A549 (cell line): ENCODE measurements at regions not wholly inside any gene's neighbourhood (a gene's known extent, or its start where the extent isn't known, plus 50 kb on each side); places are given as distances from the start of the nearest gene placed in this dataset.

Source experiments
- CTCF ChIP-seq: fragments of >200 bp; sonication (Bioruptor Twin); formaldehyde crosslinking; IDR thresholded peaks from 3 replicates; pipeline ENCODE4 v1.5.1; 2016
- FOSL2 ChIP-seq, 2 experiments: fragments of 450-650 bp in 1 of 2; fragments of >200 bp in 1 of 2; sonication (Bioruptor Twin) in 1 of 2; formaldehyde crosslinking; IDR thresholded peaks; 2 replicates each; pipeline versions ENCODE4 v1.5.0 to v1.6.1; 2016 to 2020; ENCODE audit warnings: mild to moderate bottlenecking in 1 of 2, moderate library complexity in 1 of 2
- MAFK ChIP-seq: fragments of 450-650 bp; IDR thresholded peaks from 2 replicates; pipeline ENCODE4 v1.6.1; 2014; ENCODE audit not compliant: partially characterized antibody
- POLR2AphosphoS2 ChIP-seq: conservative IDR thresholded peaks from 2 replicates; pipeline ENCODE4 v1.6.1; 2012; ENCODE audit warnings: low read length, improper control_type of control experiment, inconsistent platforms
- RAD21 ChIP-seq, 2 experiments: fragments of >200 bp in 1 of 2; sonication (Bioruptor Twin) in 1 of 2; formaldehyde crosslinking in 1 of 2; IDR thresholded peaks in 1 of 2; conservative IDR thresholded peaks in 1 of 2; 2 replicates in 1 of 2; 3 replicates in 1 of 2; pipeline ENCODE4 v1.6.1; 2012 to 2018; ENCODE audit warnings: inconsistent platforms in 1 of 2
- TP53 ChIP-seq: fragments of 250-450 bp; sonication (Bioruptor Pico); IDR thresholded peaks from 2 replicates; pipeline ENCODE4 v1.5.0; 2021; ENCODE audit warnings: mild to moderate bottlenecking, moderate library complexity
- TF ChIP-seq, protein P1 (sequence below): IDR thresholded peaks from 2 replicates; pipeline ENCODE4 v1.6.1; 2012

DNA sequence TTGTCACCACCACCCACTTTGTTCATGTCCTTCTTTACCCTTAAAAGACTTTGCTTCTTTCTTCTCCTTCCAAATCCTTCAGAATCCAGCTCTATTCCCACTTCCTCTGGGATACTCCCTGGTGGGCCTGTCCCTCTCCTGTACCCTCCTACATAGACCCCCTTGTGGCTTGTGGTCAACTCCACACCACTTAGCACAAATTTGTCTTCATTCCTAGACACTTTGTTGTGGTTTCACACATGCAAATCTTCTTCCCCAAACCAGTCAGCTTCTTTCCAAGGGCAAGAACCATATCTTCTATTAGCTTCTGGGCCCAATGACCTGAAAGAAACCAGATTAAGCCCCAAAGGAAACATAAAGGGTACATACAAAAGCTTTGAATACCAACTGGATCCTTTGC is 342.4 kb downstream of the TNS1 start:
- TF ChIP-seq CTCF = no peak
- no peak for TF ChIP-seq RAD21 (conservative IDR thresholded peaks at IDR 0.05 in 1 of 2, IDR thresholded peaks at IDR 0.05 in 1 of 2)
- TF ChIP-seq, protein P1, sequence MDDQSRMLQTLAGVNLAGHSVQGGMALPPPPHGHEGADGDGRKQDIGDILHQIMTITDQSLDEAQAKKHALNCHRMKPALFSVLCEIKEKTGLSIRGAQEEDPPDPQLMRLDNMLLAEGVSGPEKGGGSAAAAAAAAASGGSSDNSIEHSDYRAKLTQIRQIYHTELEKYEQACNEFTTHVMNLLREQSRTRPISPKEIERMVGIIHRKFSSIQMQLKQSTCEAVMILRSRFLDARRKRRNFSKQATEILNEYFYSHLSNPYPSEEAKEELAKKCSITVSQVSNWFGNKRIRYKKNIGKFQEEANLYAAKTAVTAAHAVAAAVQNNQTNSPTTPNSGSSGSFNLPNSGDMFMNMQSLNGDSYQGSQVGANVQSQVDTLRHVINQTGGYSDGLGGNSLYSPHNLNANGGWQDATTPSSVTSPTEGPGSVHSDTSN = no peak
- no peak for TF ChIP-seq MAFK
- no peak for TF ChIP-seq FOSL2 (IDR thresholded peaks at IDR 0.05)
- no peak for TF ChIP-seq FOSL2 (CRISPR knock-in tag; IDR thresholded peaks at IDR 0.05)
- no peak for TF ChIP-seq POLR2AphosphoS2
- TF ChIP-seq TP53 (CRISPR knock-in tag) = no peak
